ENCODE measurements at regions not wholly inside any gene's neighbourhood (a gene's known extent, or its start where the extent isn't known, plus 50 kb on each side); places are given as distances from the start of the nearest gene placed in this dataset.

DNA sequence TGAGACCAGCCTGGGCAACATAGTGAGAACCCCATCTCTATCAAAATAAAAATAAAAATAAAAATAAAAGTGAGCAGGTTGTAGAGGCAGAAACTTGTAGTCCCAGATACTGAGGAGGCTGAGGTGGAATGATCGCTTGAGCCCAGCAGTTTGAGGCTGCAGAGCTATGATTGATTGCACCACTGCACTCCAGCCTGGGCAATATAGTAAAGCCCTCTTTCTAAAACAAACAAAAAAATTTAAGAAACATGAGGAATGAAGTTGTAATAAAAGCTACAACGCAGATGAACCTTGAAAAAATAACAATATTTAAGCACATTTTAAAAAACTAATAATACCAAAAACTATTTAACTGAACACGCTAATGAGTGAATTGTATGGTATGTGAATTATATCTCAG lies 919.3 kb downstream of the UQCRFS1 start:
- Histone ChIP-seq H3K36me3 (ENCODE audit: control insufficient read depth, insufficient read depth, low read length) (no peaks in the 10 kb centered on the region), H3K27ac (ENCODE audit: low read depth, low read length, severe bottlenecking) (no peak overlapping the region), H3K9me3 (ENCODE audit: control insufficient read depth, low read length) (no peaks in the 10 kb centered on the region), H3K4me3 (ENCODE audit: extremely low read depth, insufficient read depth, low read length, poor library complexity, severe bottlenecking) (no peak overlapping the region), H3K4me1 (ENCODE audit: control insufficient read depth, insufficient read depth, low read length, poor library complexity, severe bottlenecking) (peaks cover 19% of the 10 kb centered on the region)
- WGBS, 2 experiments (ENCODE audit: insufficient coverage in 2 of 2) = 90 to 100% methylated on average over 2 of the region's 3 CpGs

DNA sequence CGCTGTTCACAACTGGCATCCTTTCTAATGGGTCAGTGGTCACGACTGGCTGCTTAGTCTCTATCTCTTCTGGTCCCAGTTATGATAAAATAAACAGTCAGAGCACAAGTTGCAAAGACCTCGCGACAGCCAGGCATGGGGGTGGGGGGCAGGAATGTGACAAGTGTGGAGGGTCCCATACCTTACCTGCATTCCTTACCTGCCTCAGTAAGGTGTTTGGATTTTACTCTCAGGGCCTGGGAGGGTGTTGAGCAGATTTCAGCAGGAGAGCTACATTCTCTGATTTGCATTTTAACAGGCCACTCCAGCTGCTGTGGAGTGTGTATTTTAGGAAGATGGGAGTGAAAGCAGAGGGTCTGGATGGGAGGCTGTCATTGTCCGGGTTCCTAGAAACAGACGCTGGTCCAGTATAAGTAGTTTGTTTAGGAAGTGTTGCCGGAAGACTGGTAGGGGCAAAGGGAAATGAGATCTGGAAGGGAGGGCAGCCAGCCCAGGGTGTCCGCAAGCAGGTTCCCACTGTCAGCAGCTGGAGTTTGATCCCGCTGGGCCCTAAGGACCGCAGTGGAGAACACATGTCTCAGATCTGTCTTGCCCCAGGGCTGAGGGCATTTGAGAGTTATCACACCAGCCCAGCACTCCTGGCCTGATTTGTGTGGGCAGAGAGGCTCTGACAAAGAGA lies 920.0 kb downstream of the UQCRFS1 start:
- Histone ChIP-seq H3K9me3 (ENCODE audit: control insufficient read depth, low read length) (no peaks in the 10 kb centered on the region), H3K4me1 (ENCODE audit: control insufficient read depth, insufficient read depth, low read length, poor library complexity, severe bottlenecking) (peaks cover 19% of the 10 kb centered on the region), H3K36me3 (ENCODE audit: control insufficient read depth, insufficient read depth, low read length) (no peaks in the 10 kb centered on the region), H3K27ac (ENCODE audit: low read depth, low read length, severe bottlenecking) (peak overlapping the region; percentile 41), H3K4me3 (ENCODE audit: extremely low read depth, insufficient read depth, low read length, poor library complexity, severe bottlenecking) (no peak overlapping the region)
- WGBS, 2 experiments (ENCODE audit: insufficient coverage in 2 of 2) = 46 to 49% methylated on average over 6 to 7 of the region's 10 CpGs

DNA sequence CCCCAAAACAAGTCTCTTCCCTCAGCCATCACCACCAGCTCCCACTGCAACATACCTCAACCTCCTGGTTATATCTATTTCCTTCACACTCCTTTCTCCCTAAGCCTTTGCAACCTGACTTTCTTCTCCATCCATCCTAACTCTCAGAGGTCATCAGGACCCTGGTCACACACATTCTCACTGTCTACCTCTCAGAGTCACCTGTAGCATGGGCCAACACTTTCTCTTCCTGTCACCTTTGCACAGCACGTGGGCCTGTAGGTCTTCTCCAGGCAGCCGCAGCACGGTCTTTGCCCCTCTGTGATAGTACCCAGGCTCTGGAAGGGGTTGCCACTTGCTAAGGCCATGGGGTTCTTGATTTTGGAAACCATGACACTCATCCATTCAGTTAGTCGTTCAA lies 921.1 kb downstream of the UQCRFS1 start:
- Histone ChIP-seq H3K9me3 (ENCODE audit: control insufficient read depth, low read length) (no peaks in the 10 kb centered on the region), H3K36me3 (ENCODE audit: control insufficient read depth, insufficient read depth, low read length) (no peaks in the 10 kb centered on the region), H3K4me3 (ENCODE audit: extremely low read depth, insufficient read depth, low read length, poor library complexity, severe bottlenecking) (no peak overlapping the region), H3K27ac (ENCODE audit: low read depth, low read length, severe bottlenecking) (no peak overlapping the region), H3K4me1 (ENCODE audit: control insufficient read depth, insufficient read depth, low read length, poor library complexity, severe bottlenecking) (peaks cover 19% of the 10 kb centered on the region)
- 57 to 69% methylated on average over 4 of the region's 4 CpGs for WGBS, 2 experiments (ENCODE audit: insufficient coverage in 2 of 2)

DNA sequence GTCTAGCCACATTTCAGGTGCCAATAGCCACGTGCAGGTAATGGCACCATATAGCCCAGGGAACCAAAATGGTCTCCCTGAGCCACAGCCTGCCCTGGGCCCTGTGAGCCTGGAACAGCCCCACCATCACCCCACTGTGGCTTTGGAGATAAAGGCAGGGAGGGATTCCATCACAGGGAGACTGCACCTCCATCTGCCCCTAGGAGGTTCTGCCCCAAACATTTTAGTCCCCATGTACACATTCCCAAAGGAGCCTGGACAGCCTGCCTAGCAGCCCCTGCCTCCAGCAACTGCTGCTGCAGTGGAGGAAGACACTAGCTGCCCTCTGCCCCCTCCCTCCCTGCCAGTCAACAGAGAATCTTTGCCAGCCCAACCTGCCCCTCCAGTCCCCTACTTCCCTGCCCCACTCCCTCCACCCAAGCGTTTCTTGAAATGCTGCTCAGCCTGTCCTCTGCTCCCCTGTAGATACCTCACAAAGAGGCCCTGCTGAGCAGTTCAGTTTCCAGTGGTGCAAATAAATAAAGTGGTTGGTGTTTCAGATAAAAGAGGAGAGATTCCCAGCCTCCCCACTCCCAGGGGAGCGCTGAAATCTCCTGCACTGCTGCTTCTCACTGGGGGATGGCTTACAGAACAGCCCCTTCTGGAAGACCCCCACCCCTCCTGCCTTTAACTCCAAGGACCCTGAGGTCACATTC lies 921.8 kb downstream of the UQCRFS1 start:
- H3K27ac ChIP-seq (ENCODE audit: low read depth, low read length, severe bottlenecking) = no peak overlapping the region
- 33 to 44% methylated on average over 2 of the region's 3 CpGs for WGBS, 2 experiments (ENCODE audit: insufficient coverage in 2 of 2)

DNA sequence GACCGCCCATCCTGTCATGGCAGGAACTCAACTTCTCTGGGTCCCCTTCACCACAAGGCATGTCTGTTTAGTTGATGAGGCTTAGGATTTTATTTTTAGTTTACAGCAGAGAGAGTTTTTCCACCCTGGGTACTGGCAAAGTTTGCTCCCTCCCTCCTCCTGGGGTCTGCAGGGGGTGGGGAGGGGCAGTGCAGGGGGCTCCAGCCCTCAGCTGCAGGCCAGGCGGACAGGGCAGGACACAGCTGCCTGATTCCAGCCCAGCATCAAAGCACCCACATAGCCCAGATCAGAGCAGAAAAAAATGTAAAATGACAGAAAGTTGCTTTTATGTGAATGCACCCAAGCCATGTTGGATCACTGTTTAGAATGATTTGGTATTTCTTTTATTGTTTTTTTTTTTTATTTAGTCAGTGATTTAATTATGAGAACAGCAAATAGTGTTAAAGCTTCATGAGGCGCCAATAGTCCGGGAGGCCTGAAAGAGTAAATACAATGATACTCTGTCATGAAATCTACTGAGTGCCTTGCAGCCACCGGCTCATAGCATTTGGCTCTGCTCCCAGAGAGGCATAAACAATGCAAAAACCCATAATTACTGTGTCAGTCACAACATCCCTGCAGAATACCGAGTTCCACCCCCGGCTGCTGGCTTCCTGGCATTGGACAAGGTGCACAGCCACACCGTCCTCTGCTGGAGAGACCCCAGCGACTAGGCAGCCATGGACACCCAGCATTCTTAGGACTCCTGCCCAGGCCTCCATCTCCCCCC lies 923.5 kb downstream of the UQCRFS1 start:
- Histone ChIP-seq H3K27ac (ENCODE audit: low read depth, low read length, severe bottlenecking) (peak overlapping the region; percentile 62), H3K4me3 (ENCODE audit: extremely low read depth, insufficient read depth, low read length, poor library complexity, severe bottlenecking) (no peak overlapping the region), H3K9me3 (ENCODE audit: control insufficient read depth, low read length) (no peaks in the 10 kb centered on the region), H3K36me3 (ENCODE audit: control insufficient read depth, insufficient read depth, low read length) (no peaks in the 10 kb centered on the region), H3K4me1 (ENCODE audit: control insufficient read depth, insufficient read depth, low read length, poor library complexity, severe bottlenecking) (peaks cover 19% of the 10 kb centered on the region)
- 68 to 72% methylated on average over 6 to 7 of the region's 9 CpGs for WGBS, 2 experiments (ENCODE audit: insufficient coverage in 2 of 2)

More for the DNA sequence above, 921.8 kb downstream of the UQCRFS1 start:
- no peaks in the 10 kb centered on the region for H3K36me3 ChIP-seq (ENCODE audit: control insufficient read depth, insufficient read depth, low read length)
- no peak overlapping the region for H3K4me3 ChIP-seq (ENCODE audit: extremely low read depth, insufficient read depth, low read length, poor library complexity, severe bottlenecking)
- H3K4me1 ChIP-seq (ENCODE audit: control insufficient read depth, insufficient read depth, low read length, poor library complexity, severe bottlenecking) = peaks cover 19% of the 10 kb centered on the region
- H3K9me3 ChIP-seq (ENCODE audit: control insufficient read depth, low read length) = no peaks in the 10 kb centered on the region

DNA sequence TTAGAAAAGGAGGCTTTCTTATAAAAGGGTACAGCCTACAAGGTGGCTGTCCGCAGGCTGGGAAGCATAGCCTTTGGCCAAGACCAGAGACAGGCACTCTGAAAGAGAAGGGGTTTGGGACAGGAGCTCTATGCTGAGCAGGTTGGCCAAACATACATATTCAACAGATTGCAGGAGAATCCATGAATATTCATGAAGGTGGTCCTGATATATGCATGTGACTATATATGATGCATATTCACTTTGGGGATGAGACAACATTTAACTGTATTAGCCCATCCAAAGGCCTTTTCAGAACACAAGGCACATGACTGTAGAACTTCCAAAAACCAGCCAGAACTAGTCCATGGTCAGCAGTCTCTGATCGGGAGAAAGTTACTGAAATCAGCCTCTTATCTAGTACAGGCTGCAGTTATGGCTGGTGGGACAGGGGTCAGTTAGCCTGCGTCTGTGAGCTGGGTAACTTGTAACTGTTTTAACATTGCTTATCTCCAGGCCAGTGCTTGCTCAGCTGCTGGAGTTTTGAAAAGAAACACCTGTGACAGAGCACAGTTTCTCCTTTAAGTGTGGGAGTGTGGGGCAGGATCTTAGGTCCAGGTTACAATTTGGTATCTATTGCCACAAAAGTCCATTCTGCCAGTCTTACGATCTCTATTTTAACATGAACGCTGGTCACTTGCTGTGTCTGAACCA lies 924.2 kb downstream of the UQCRFS1 start:
- 77 to 90% methylated on average over 2 to 5 of the region's 5 CpGs for WGBS, 2 experiments (ENCODE audit: insufficient coverage in 2 of 2)
- peak overlapping the region; percentile 62 for H3K27ac ChIP-seq (ENCODE audit: low read depth, low read length, severe bottlenecking)

DNA sequence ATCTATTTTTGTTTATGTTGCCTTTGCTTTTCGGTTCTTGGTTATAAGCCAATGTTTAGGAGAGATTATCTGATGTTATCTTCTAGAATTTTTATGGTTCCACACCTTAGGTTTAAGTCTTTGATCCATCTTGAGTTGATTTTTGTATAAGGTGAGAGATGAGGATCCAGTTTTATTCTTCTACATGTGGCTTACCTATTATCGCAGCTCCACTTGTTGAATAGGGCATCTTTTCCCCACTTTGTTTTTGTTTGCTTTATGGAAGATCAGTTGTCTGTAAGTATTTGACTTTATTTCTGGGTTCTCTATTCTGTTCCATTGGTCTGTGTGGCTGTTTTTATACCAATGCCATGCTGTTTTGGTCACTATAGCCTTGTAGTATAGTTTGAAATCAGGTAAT lies 927.0 kb downstream of the UQCRFS1 start:
- WGBS, 2 experiments (ENCODE audit: insufficient coverage in 2 of 2) = no CpG with 5 or more reads among the region's 2 CpGs
- H3K27ac ChIP-seq (ENCODE audit: low read depth, low read length, severe bottlenecking) = no peak overlapping the region
- no peak overlapping the region for H3K4me3 ChIP-seq (ENCODE audit: extremely low read depth, insufficient read depth, low read length, poor library complexity, severe bottlenecking)
- H3K4me1 ChIP-seq (ENCODE audit: control insufficient read depth, insufficient read depth, low read length, poor library complexity, severe bottlenecking) = peaks cover 13% of the 10 kb centered on the region
- no peaks in the 10 kb centered on the region for H3K9me3 ChIP-seq (ENCODE audit: control insufficient read depth, low read length)
- no peaks in the 10 kb centered on the region for H3K36me3 ChIP-seq (ENCODE audit: control insufficient read depth, insufficient read depth, low read length)

More for the DNA sequence above, 924.2 kb downstream of the UQCRFS1 start:
- H3K4me3 ChIP-seq (ENCODE audit: extremely low read depth, insufficient read depth, low read length, poor library complexity, severe bottlenecking) = no peak overlapping the region
- peaks cover 19% of the 10 kb centered on the region for H3K4me1 ChIP-seq (ENCODE audit: control insufficient read depth, insufficient read depth, low read length, poor library complexity, severe bottlenecking)
- no peaks in the 10 kb centered on the region for H3K9me3 ChIP-seq (ENCODE audit: control insufficient read depth, low read length)
- H3K36me3 ChIP-seq (ENCODE audit: control insufficient read depth, insufficient read depth, low read length) = no peaks in the 10 kb centered on the region

DNA sequence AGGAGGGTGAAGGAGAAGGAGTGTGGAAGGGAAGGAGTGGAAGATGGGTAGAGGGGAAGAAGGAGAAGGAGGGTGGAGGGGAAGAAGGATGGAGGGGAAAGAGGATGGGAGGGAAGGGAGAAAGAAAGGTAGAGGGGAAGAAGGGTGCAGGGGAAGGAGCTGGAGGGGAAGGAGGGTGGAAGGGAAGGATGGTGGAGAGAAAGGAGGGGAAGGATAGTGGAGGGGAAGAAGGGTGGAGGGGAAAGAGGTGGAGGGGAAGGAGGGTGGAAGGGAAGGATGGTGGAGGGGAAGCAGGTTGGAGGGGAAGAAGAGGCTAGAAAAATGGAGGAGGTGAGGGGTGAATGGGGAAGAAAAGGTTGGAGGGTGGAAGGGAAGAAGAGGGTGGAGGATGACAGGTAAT lies 927.9 kb downstream of the UQCRFS1 start:
- Histone ChIP-seq H3K9me3 (ENCODE audit: control insufficient read depth, low read length) (no peaks in the 10 kb centered on the region), H3K27ac (ENCODE audit: low read depth, low read length, severe bottlenecking) (no peak overlapping the region), H3K4me1 (ENCODE audit: control insufficient read depth, insufficient read depth, low read length, poor library complexity, severe bottlenecking) (peaks cover 10% of the 10 kb centered on the region), H3K4me3 (ENCODE audit: extremely low read depth, insufficient read depth, low read length, poor library complexity, severe bottlenecking) (no peak overlapping the region), H3K36me3 (ENCODE audit: control insufficient read depth, insufficient read depth, low read length) (no peaks in the 10 kb centered on the region)

DNA sequence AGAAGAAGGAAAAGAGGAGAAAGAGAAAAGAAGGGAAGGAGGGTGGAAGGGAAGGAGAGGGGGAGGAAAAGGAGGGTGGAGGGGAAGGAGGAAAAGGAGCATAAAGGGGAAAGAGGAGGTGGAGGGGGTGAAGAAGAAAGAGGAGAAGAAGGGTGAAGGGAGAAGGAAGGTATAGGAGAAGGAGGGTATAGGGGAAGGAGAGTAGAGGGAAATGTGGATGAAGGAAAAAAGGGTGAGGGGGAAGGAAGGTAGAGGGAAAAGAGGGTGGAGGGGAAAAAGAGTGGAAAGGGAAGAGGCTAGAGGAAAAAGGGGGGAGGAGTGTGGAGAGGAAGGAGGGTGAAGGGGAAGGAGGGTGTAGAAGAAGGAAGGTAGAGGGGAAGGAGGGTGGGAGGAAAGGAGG lies 928.6 kb downstream of the UQCRFS1 start:
- Histone ChIP-seq H3K27ac (ENCODE audit: low read depth, low read length, severe bottlenecking) (no peak overlapping the region), H3K9me3 (ENCODE audit: control insufficient read depth, low read length) (no peaks in the 10 kb centered on the region), H3K4me1 (ENCODE audit: control insufficient read depth, insufficient read depth, low read length, poor library complexity, severe bottlenecking) (peaks cover 6% of the 10 kb centered on the region), H3K4me3 (ENCODE audit: extremely low read depth, insufficient read depth, low read length, poor library complexity, severe bottlenecking) (no peak overlapping the region), H3K36me3 (ENCODE audit: control insufficient read depth, insufficient read depth, low read length) (no peaks in the 10 kb centered on the region)

DNA sequence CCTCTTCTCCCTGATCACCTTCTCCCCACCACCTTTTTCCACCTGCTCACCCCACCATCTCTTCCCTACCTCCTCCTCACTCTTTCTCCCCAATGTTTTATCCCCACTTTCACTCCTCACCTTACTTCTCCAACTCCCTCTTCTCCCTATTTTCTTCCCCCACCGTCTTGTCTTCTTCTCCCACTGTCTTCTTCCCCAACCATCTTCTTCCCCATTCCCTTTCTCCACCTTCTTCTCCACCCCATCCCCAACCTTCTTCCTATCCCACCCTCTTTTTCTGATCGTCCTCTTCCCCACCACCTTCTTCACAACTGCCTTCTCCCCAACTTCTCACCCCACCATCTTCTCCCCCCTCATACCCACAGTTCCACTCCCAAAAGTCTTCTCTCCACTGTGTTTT lies 929.4 kb downstream of the UQCRFS1 start:
- Histone ChIP-seq H3K27ac (ENCODE audit: low read depth, low read length, severe bottlenecking) (no peak overlapping the region), H3K36me3 (ENCODE audit: control insufficient read depth, insufficient read depth, low read length) (no peaks in the 10 kb centered on the region), H3K4me1 (ENCODE audit: control insufficient read depth, insufficient read depth, low read length, poor library complexity, severe bottlenecking) (no peaks in the 10 kb centered on the region), H3K4me3 (ENCODE audit: extremely low read depth, insufficient read depth, low read length, poor library complexity, severe bottlenecking) (no peak overlapping the region), H3K9me3 (ENCODE audit: control insufficient read depth, low read length) (no peaks in the 10 kb centered on the region)
- WGBS, 2 experiments (ENCODE audit: insufficient coverage in 2 of 2) = 81 to 89% methylated on average over 2 of the region's 2 CpGs

All from mesodermal cell (in vitro differentiated cells).